Fibroblast of the aortic adventitia (primary cell): ENCODE measurements at regions not wholly inside any gene's neighbourhood (a gene's known extent, or its start where the extent isn't known, plus 50 kb on each side); places are given as distances from the start of the nearest gene placed in this dataset.
A peak's percentile ranks its signal among the peaks of the same experiment; 100 is the strongest.

Source experiments
- DNase-seq: peaks from one replicate; pipeline ENCODE4 v3.0.0-alpha.2; 2010; ENCODE audit warnings: low read depth
- H3K4me3 ChIP-seq: 2 replicates; pipeline ENCODE4 v1.5.1; 2011; ENCODE audit warnings: low read depth, mild to moderate bottlenecking, control low read depth, low read length, moderate library complexity
- TF ChIP-seq, protein P1 (sequence below): IDR thresholded peaks from 2 replicates; pipeline ENCODE4 v1.5.1; 2011; ENCODE audit warnings: mild to moderate bottlenecking, low read length, control low read depth, inconsistent platforms; ENCODE audit not compliant: insufficient read depth

DNA sequence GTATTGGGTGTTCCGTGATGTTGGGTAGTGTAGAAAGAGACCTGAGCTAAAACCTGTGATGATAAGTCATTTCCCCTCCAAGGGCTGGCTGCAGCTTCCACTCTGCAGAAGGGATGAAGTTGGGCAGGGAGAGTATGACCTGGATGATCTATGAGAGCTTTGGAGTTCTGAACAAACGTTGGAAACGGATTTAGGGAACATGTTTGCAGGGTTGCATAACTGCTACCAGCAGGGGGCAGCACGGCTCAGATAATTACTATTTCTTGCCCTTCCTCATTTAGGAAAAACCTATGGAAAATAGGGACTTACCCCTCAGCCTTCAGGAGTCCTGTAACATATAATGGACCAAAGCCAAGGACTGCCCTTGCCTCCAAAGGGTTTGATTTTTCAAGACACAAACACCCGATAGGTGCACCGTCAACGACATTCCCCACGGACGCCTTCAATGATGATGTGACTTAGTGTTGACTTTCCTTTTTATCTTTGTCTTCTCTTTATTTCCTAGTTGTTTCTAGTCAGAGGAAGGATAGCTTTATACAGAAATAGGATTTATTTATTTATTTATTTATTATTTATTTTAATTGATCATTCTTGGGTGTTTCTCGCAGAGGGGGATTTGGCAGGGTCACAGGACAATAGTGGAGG, 164.9 kb upstream of the SASH1 start:
- TF ChIP-seq, protein P1, sequence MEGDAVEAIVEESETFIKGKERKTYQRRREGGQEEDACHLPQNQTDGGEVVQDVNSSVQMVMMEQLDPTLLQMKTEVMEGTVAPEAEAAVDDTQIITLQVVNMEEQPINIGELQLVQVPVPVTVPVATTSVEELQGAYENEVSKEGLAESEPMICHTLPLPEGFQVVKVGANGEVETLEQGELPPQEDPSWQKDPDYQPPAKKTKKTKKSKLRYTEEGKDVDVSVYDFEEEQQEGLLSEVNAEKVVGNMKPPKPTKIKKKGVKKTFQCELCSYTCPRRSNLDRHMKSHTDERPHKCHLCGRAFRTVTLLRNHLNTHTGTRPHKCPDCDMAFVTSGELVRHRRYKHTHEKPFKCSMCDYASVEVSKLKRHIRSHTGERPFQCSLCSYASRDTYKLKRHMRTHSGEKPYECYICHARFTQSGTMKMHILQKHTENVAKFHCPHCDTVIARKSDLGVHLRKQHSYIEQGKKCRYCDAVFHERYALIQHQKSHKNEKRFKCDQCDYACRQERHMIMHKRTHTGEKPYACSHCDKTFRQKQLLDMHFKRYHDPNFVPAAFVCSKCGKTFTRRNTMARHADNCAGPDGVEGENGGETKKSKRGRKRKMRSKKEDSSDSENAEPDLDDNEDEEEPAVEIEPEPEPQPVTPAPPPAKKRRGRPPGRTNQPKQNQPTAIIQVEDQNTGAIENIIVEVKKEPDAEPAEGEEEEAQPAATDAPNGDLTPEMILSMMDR: peak; percentile 79
- DNase-seq: peak; percentile 83
- H3K4me3 ChIP-seq: no peak overlapping the region

DNA sequence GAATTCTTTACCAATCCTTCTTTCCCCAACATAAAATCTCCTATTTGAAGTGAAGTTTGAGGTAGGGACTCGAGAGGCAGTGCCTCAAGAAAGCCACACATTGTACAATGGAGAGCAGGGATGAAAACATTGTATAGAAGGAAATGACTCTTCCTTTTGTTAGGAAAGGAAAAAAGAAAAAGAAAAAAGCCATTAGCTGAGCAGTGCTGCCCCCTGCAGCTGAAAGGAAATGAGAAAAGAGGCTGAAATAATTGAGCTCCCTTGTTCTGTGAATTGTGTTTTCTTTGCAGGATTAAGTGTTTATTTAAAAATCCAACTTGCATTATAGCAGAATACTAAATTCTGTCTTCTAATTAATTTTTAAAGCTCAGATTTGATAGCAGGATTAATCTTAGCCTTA, 162.9 kb upstream of the SASH1 start:
- H3K4me3 ChIP-seq: no peak overlapping the region
- peak; percentile 40 for DNase-seq
- TF ChIP-seq, protein P1: peak; percentile 68

GRCh38 chr6:148182378-148182777, 160.3 kb upstream of the SASH1 start:
- DNase-seq: no peak
- TF ChIP-seq, protein P1: no peak

GRCh38 chr6:148183776-148184175, 158.9 kb upstream of the SASH1 start:
- H3K4me3 ChIP-seq: no peak overlapping the region
- DNase-seq: no peak
- TF ChIP-seq, protein P1: no peak

More at GRCh38 chr6:148182378-148182777, 160.3 kb upstream of the SASH1 start:
- no peak overlapping the region for H3K4me3 ChIP-seq

DNA sequence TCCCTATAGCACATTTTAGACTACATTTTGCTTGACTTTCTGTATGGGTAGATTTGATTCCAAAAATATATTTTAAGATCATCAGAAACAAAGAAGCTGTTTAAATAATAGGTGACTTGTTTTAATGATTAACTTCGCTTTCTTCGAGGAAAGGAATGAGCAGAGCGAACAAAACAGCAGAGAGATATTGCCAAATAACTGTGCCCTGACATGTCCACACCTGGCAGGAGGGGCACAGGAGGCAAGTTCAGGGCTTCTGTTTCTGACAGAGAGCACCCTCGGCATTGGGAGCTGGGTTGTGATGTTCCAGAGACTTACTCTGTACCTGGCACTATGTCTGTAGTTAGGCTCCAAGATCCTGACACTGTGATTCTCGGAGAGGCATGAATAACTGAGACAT, 155.7 kb upstream of the SASH1 start:
- TF ChIP-seq, protein P1: no peak
- DNase-seq: no peak
- no peak overlapping the region for H3K4me3 ChIP-seq

DNA sequence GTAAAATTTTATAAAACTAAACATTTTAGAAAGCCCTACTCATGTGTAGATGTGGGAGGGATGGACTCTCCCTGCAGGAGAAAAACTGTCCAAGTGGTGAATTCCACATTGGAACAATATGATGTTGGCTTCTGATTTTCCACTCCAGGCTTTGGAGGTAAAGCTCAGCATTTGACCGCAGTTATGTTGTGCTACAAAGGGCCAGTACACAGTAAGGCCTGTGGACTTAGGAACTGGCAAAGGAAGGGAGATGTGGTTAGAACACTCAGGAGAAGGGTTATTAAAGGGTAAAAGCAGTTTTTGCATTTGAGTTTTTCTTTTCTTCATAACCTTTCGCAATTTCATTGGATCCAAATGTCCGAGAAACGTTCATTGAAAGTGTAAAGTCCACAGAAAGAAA, 150.3 kb upstream of the SASH1 start:
- H3K4me3 ChIP-seq: no peak overlapping the region
- DNase-seq: peak; percentile 97
- TF ChIP-seq, protein P1: no peak

- TF ChIP-seq, protein P1: no peak
- DNase-seq: peak; percentile 16
- no peak overlapping the region for H3K4me3 ChIP-seq
Measured at GRCh38 chr6:148193063-148193680, 149.5 kb upstream of the SASH1 start.
